HG03097 (cell line): ENCODE measurements at regions not wholly inside any gene's neighbourhood (a gene's known extent, or its start where the extent isn't known, plus 50 kb on each side); places are given as distances from the start of the nearest gene placed in this dataset.
"Not testable (repeated sequence)": the region's sequence is repeated elsewhere in the genome, so short reads cannot be mapped to it uniquely, and the experiment has no call there.

ENCODE experiments used
- ATAC-seq: cut with Tn5 transposase; IDR thresholded peaks from one replicate; pipeline ENCODE4 v1.9.1; 2021; ENCODE audit not compliant: unreplicated experiment, low FRiP score

GRCh38 chr2:176423819-176424218, 154.6 kb downstream of the MTX2 start:
- ATAC-seq, result no peak

GRCh38 chr2:176424746-176425145, 155.5 kb downstream of the MTX2 start:
- ATAC-seq, result no peak

GRCh38 chr2:176427549-176427948, 158.3 kb downstream of the MTX2 start:
- no peak for ATAC-seq

- not testable (repeated sequence) for ATAC-seq
Observed at GRCh38 chr2:176428944-176429469, 159.8 kb downstream of the MTX2 start.

- ATAC-seq, result no peak
Observed at GRCh38 chr2:176432434-176432833, 163.2 kb downstream of the MTX2 start.

GRCh38 chr2:176435729-176436128, 166.5 kb downstream of the MTX2 start:
- no peak for ATAC-seq

- no peak for ATAC-seq
Observed at GRCh38 chr2:176443946-176444345, 174.7 kb downstream of the MTX2 start.

GRCh38 chr2:176445956-176446355, 176.7 kb downstream of the MTX2 start:
- no peak for ATAC-seq

GRCh38 chr2:176446718-176447414, 177.6 kb downstream of the MTX2 start:
- ATAC-seq, result no peak

GRCh38 chr2:176447616-176448015, 178.4 kb downstream of the MTX2 start:
- ATAC-seq, result no peak

- no peak for ATAC-seq
Observed at GRCh38 chr2:176449852-176450251, 180.6 kb downstream of the MTX2 start.

- ATAC-seq, result no peak
Observed at GRCh38 chr2:176453784-176454183, 184.5 kb downstream of the MTX2 start.

GRCh38 chr2:176454893-176455815, 185.9 kb downstream of the MTX2 start:
- no peak for ATAC-seq

- ATAC-seq, result no peak
Observed at GRCh38 chr2:176455816-176456291, 186.6 kb downstream of the MTX2 start.

- ATAC-seq, result no peak
Observed at GRCh38 chr2:176457481-176457880, 188.2 kb downstream of the MTX2 start.

GRCh38 chr2:176461098-176461808, 192.0 kb downstream of the MTX2 start:
- no peak for ATAC-seq

GRCh38 chr2:176461809-176462670, 192.8 kb downstream of the MTX2 start:
- no peak for ATAC-seq

- no peak for ATAC-seq
Observed at GRCh38 chr2:176463546-176463945, 194.3 kb downstream of the MTX2 start.

- ATAC-seq, result no peak
Observed at GRCh38 chr2:176464886-176465564, 195.8 kb downstream of the MTX2 start.
